ENCODE measurements at regions not wholly inside any gene's neighbourhood (a gene's known extent, or its start where the extent isn't known, plus 50 kb on each side); places are given as distances from the start of the nearest gene placed in this dataset.
"Not testable (repeated sequence)": the region's sequence is repeated elsewhere in the genome, so short reads cannot be mapped to it uniquely, and the experiment has no call there.

DNA sequence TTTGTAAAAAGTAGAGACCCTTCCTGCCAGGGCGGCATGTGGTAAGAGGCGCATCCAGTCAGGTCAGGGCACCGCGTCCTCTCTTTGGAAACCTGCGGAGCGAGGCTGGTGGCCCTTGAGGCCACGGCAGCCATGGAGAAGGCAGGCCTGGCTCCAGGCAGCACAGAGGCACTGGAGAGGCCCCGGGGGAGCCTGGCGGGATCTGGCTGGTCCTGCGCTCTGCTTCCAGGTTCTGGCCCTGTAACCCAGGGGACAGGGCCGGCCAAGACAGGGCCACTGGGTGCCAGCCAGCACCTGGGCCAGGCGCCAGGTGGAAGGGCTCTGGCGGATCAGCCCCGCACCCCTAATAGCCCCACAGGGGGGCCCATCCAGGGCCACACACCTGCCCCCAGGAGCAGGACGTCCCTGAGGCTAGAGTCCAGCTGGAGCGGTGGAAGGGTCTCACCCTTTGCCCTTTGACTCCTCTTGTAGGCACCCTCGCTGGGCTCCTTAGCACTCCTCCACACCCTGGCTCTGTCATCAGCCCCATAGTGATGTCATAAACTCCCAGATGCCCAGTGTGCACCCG, 272.4 kb upstream of the NRSN1 start:
- not testable (repeated sequence) for H3K9ac ChIP-seq (ENCODE audit: low read depth in 1 of 2, low read length in 2 of 2); DNase-seq (ENCODE audit: low spot score); H3K4me1 ChIP-seq (ENCODE audit: control insufficient read depth in 4 of 4, insufficient read depth in 4 of 4, low read length in 3 of 4); H3K9me3 ChIP-seq (ENCODE audit: control insufficient read depth in 4 of 4, low read length in 3 of 4); H3K27me3 ChIP-seq (ENCODE audit: control insufficient read depth in 4 of 4, insufficient read depth in 4 of 4, low read length in 3 of 4); H3K4me3 ChIP-seq (ENCODE audit: low read depth in 1 of 3, low read length in 3 of 3); H3K27ac ChIP-seq (ENCODE audit: low read depth in 1 of 2, low read length in 2 of 2); H3K36me3 ChIP-seq (ENCODE audit: control insufficient read depth in 4 of 4, insufficient read depth in 3 of 4, low read depth in 1 of 4, low read length in 3 of 4)
- 96% methylated on average over 17 of the region's 18 CpGs for WGBS

GRCh38 chr6:23854154-23854553, 271.9 kb upstream of the NRSN1 start:
- not testable (repeated sequence) for H3K9me3 ChIP-seq (ENCODE audit: control insufficient read depth in 4 of 4, low read length in 3 of 4); DNase-seq (ENCODE audit: low spot score)
- WGBS, result 95% methylated on average over 22 of the region's 22 CpGs

GRCh38 chr6:23855497-23856116, 270.4 kb upstream of the NRSN1 start:
- no peaks in the 10 kb centered on the region for H3K4me1 ChIP-seq (ENCODE audit: control insufficient read depth in 4 of 4, insufficient read depth in 4 of 4, low read length in 3 of 4)
- DNase-seq (ENCODE audit: low spot score), result no peak
- H3K27ac ChIP-seq (ENCODE audit: low read depth in 1 of 2, low read length in 2 of 2), result no peak overlapping the region
- no peaks in the 10 kb centered on the region for H3K27me3 ChIP-seq (ENCODE audit: control insufficient read depth in 4 of 4, insufficient read depth in 4 of 4, low read length in 3 of 4)
- H3K9ac ChIP-seq (ENCODE audit: low read depth in 1 of 2, low read length in 2 of 2), result no peak overlapping the region
- H3K36me3 ChIP-seq (ENCODE audit: control insufficient read depth in 4 of 4, insufficient read depth in 3 of 4, low read depth in 1 of 4, low read length in 3 of 4), result no peaks in the 10 kb centered on the region
- 85% methylated on average over 23 of the region's 23 CpGs for whole genome bisulfite sequencing
- TF ChIP-seq, protein P1, sequence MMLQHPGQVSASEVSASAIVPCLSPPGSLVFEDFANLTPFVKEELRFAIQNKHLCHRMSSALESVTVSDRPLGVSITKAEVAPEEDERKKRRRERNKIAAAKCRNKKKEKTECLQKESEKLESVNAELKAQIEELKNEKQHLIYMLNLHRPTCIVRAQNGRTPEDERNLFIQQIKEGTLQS (IDR thresholded peaks at IDR 0.05), result no peak
- TF ChIP-seq HNF4G (IDR thresholded peaks at IDR 0.05), result no peak
- TF ChIP-seq GABPA (IDR thresholded peaks at IDR 0.05 in 1 of 2, conservative IDR thresholded peaks at IDR 0.05 in 1 of 2), result no peak
- H3K9me3 ChIP-seq (ENCODE audit: control insufficient read depth in 4 of 4, low read length in 3 of 4), result no peaks in the 10 kb centered on the region
- H3K4me3 ChIP-seq (ENCODE audit: low read depth in 1 of 3, low read length in 3 of 3), result no peak overlapping the region

More at GRCh38 chr6:23854154-23854553, 271.9 kb upstream of the NRSN1 start:
- not testable (repeated sequence) for H3K27ac ChIP-seq (ENCODE audit: low read depth in 1 of 2, low read length in 2 of 2); H3K4me1 ChIP-seq (ENCODE audit: control insufficient read depth in 4 of 4, insufficient read depth in 4 of 4, low read length in 3 of 4); H3K27me3 ChIP-seq (ENCODE audit: control insufficient read depth in 4 of 4, insufficient read depth in 4 of 4, low read length in 3 of 4); H3K4me3 ChIP-seq (ENCODE audit: low read depth in 1 of 3, low read length in 3 of 3); H3K9ac ChIP-seq (ENCODE audit: low read depth in 1 of 2, low read length in 2 of 2); H3K36me3 ChIP-seq (ENCODE audit: control insufficient read depth in 4 of 4, insufficient read depth in 3 of 4, low read depth in 1 of 4, low read length in 3 of 4)

GRCh38 chr6:23870496-23870895, 255.5 kb upstream of the NRSN1 start:
- Histone ChIP-seq H3K27ac (ENCODE audit: low read depth in 1 of 2, low read length in 2 of 2) (no peak overlapping the region), H3K36me3 (ENCODE audit: control insufficient read depth in 4 of 4, insufficient read depth in 3 of 4, low read depth in 1 of 4, low read length in 3 of 4) (no peaks in the 10 kb centered on the region), H3K9me3 (ENCODE audit: control insufficient read depth in 4 of 4, low read length in 3 of 4) (no peaks in the 10 kb centered on the region), H3K4me1 (ENCODE audit: control insufficient read depth in 4 of 4, insufficient read depth in 4 of 4, low read length in 3 of 4) (no peaks in the 10 kb centered on the region), H3K27me3 (ENCODE audit: control insufficient read depth in 4 of 4, insufficient read depth in 4 of 4, low read length in 3 of 4) (peaks cover 0 to 2% (median 0%) of the 10 kb centered on the region in 4 donors), H3K4me3 (ENCODE audit: low read depth in 1 of 3, low read length in 3 of 3) (no peak overlapping the region), H3K9ac (ENCODE audit: low read depth in 1 of 2, low read length in 2 of 2) (no peak overlapping the region)
- TF ChIP-seq, protein P2, sequence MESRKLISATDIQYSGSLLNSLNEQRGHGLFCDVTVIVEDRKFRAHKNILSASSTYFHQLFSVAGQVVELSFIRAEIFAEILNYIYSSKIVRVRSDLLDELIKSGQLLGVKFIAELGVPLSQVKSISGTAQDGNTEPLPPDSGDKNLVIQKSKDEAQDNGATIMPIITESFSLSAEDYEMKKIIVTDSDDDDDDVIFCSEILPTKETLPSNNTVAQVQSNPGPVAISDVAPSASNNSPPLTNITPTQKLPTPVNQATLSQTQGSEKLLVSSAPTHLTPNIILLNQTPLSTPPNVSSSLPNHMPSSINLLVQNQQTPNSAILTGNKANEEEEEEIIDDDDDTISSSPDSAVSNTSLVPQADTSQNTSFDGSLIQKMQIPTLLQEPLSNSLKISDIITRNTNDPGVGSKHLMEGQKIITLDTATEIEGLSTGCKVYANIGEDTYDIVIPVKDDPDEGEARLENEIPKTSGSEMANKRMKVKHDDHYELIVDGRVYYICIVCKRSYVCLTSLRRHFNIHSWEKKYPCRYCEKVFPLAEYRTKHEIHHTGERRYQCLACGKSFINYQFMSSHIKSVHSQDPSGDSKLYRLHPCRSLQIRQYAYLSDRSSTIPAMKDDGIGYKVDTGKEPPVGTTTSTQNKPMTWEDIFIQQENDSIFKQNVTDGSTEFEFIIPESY (IDR thresholded peaks at IDR 0.05), result no peak
- TF ChIP-seq CTCF (IDR thresholded peaks at IDR 0.05; ENCODE audit: low read depth, low read length, missing input control) (no peak), RXRA (IDR thresholded peaks at IDR 0.05) (no peak), NR2F2 (IDR thresholded peaks at IDR 0.05) (no peak), FOXA1 (IDR thresholded peaks at IDR 0.05) (no peak), JUND (IDR thresholded peaks at IDR 0.05) (no peak), SP1 (IDR thresholded peaks at IDR 0.05) (no peak)
- DNase-seq (ENCODE audit: low spot score), result no peak
